Ureter (tissue), 1 donor: ENCODE measurements at regions not wholly inside any gene's neighbourhood (a gene's known extent, or its start where the extent isn't known, plus 50 kb on each side); places are given as distances from the start of the nearest gene placed in this dataset.

Experiments
- DNase-seq: peaks from one replicate; pipeline ENCODE4 v3.0.0-alpha.2; 2020; ENCODE audit warnings: low spot score
- donor health status: DM: yes; HTN: yes; CAD: no.

DNA sequence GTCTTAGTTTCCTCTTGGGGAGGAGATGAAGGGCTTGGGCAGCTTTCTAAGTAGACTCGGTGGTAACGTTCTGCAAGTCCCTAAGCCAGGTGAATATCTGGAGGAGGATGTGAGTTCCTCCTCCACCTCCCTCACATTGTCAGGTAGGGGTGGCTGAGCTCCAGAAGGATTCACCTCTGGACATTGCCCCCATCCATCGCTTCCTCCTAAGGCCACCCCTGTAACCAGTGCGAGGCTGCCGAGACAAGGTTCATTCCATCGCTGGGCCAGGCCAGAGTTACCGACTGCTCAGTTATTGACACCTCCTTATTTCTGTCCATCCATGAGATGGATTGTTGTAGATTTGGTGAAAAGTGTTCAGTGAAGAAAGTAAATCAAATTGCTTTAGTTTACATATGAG, 334.1 kb upstream of the KLF6 start:
- DNase-seq: no peak

DNA sequence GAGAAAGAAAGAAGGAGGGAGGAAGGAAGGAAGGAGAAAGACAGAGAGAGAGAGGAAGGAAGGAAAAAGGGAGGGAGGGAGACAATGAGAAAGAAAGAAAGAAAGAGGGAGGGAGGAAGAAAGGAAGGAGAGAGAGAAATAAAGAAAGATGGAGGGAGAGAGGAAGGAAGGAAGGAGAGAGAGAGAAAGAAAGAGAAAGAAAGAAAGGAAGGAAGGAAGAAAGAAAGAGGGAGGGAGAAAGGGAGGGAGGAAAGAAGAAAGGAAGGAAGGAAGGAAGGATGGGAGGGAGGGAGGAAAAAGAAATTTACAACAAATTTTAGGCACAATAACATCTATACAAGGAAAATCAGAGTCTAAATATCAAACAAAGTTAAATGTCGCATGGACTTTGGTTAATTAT, 332.6 kb upstream of the KLF6 start:
- DNase-seq: no peak

DNA sequence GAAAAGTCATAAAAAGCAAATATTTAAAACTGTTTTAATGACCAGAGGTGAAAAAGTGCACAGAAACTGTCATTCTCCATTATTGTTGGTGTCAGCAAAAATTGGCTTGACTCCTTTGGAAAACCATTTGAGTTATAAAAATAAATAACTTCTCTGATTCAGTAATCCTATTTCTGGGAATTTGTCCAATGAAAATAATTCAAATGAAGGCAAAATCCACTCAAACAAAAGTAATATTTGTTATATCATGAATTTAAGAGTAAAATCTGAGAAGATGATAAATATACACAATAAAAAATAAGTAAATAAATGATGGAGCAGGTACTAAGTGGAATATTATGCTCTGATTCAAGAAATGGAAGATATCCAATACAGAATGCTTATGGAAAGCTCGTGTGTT, 326.6 kb upstream of the KLF6 start:
- DNase-seq: no peak

DNA sequence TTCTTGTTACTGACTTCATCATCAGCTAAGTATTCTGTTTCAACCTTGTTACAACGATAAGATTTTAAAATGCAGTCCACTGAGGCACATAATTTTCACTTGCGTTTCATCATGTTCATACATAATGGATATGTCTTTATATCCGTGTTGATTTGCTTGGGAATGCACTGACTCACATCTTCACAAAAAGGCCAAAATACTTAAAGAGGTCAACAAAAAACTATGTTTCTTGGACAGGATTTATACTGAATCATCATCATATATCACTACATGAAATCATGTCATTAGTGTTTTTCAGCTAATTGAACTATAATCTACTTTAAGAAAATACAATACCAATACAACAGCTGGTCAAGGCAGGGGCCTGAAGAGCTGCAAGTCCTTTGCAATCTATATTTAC, 324.5 kb upstream of the KLF6 start:
- DNase-seq: no peak

DNA sequence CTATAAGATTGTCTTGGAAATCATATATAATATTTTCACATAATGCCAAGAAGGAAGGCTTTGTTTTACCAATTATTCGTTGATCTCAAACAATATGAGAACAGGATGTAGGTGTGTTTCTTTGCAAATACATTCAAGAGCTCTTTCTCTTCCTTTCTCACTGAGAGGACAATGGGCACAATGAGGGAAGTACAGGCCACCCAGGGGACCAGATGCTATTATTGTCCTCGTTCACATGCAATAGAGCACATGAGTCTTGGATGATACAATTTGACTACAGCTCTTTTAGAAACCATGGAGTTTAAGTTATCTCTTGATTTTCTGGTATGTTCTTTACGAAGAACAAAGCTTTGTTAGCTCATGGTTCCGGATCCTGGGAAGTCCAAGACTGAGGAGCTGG, 323.7 kb upstream of the KLF6 start:
- DNase-seq: no peak

DNA sequence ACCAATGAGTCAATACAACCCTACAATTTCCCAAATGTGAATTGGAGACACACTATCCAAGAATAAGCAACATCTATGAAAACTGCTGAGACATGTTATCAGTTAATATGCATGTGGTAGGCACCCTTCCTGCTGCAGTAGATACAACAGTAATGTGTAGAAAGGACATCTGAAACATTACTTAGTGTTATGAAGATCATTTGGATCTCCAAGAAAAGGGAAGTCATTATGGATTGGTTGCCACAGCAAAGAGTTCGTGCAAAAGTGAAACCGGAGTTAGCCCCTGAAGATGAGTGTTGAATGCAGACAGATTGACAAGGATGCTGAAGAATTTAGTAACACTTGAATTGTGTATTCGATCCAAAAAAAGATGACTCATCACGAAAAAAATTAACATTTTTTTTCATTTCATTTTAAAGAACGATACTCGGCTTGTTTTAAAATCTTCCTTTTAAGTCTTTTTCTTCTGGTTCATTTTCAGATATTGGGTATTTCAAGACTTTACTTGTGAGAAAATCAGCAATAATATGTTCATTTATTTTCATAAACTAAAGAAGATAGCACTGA, 322.4 kb upstream of the KLF6 start:
- no peak for DNase-seq

DNA sequence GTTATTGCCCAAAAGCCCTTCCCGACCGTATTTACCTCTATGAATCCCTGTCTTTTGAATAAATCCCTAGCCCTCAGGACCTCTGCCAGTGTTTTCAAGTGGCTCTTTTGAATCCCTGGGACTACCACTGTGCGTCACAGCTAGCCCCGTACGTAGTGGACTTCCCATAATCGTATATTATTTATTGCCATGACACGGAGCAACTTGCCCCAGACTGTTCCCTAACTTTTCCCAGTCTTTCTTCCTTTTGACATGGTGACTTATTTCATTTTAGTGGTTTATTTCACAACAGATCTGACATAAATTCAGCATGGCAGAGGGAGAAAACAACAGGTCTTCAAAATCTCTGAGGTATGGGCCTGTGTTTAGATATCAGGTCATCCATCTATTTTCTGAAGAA, 318.6 kb upstream of the KLF6 start:
- DNase-seq: no peak

DNA sequence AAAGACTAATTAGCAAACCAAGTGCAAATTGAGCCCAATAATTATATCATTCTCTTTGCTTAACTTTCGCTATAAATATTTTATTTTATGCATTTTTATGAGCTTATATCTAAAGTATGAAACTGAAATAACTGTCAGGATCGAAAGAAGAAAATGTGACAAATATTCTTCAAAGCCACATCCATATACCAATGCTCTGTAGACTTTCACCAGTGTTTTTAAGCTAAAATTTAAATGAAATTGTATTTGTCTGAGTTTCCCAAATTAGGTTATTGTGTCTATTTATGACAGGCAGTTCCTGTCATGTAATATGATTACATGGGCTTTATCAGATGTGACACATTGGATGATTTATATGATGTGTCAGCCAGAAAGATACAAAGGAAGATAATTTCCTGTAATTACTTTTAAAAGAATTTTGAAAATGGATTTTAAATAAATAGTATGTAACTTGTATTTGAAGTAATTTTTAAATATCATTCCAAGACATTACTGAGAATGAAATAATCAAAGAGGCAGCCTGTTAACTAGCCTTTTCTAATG, 317.9 kb upstream of the KLF6 start:
- no peak for DNase-seq

DNA sequence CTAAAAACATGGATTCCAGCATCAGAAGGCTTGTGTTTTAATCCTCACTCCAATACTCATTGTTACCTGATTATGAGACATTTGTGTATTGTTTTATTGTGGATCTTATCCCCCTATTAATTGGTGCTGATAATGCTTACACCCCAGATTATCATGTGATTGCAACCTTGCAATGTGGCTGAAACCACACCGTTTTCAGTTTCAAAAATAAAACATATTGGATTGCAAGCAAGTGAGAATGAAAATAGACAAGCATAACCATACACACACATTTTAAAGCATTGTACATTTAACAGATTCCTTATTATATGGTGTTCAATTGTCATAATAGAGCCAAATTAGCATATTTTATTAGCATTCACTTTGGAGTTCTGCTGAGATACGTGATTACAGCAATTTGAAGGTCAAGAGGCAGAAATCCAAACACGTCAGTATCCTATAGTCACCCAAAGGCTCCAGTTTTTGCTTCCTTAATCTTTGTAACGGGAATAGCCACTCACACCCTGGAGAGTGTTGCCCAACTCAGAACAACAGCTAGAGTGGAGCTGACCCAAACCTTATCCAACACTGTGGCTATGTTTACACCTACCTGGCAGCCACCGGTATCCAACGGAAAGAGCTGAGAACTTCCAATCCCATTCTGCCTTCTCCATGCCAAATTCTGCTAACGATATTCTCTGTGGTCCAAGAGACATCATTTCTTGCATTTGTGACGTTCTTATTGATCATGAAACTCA, 317.1 kb upstream of the KLF6 start:
- no peak for DNase-seq

DNA sequence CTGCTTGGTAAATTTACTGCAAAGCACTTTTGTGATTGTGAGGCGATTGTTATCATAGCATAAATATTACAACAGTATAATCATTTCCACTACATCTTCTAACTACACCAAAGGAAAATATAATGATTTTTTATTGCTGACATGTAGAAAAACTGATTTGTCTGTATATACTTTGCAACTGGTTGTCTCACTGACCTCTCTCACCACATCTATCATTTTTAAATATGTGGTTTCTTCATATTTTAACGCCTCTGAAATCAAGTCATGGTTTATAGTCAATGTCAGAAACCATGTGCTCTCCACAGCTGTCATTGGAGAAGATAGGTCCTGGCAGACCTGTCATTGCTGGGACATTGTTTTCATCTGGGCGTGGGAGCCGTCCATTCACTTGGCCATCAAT, 315.4 kb upstream of the KLF6 start:
- DNase-seq: no peak

DNA sequence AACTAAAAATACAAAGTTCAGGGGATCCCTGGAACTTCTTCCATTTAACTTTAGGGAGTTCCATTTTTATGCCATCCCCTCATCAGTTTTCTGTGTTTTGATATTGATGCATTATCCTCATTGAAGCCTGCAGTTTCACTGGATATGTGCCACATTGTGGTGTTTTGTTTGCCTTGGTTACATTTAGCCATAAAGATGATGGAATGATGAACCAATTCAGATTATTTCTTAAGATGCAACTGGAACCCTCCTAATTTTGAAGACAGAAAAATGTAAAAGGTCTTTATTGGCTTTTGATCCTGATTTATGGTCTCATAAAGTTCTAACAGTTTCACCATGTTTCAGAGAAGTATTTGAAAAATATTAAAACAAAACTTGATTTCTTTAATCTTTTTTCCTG, 314.2 kb upstream of the KLF6 start:
- DNase-seq: no peak

DNA sequence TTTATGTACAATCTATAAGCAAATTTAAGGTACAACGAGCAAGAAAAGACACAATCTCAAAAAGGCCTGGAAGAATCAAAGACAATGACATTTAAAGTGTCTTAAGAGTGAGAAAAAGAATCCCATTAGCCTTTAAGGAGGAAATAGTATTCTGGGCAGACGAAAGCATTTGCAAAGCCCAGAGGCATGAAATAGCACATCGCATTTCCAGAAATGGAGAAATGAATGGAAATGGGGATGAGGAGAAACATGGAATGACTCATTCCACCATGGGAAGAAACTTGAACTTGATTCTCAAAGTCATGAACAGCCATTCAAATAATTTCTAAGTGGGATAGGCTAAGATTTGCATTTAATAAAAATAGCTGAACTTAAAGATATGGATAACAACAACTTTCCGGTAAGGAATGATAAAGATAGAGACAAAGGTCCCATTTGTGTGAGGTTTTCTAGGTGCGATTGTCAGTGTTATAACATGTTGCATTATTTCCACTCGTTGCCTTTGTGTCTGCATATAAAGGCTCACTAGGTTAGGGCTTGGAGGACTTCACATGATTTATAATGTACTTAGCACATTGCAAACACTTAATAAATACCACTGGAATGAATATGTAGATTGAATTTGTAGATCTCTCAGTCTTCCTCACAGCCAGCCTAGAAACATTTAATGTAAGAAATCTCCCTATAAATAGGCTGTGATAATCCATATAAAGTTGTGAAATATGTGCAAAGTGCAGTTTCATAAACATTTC, 310.3 kb upstream of the KLF6 start:
- DNase-seq: no peak

DNA sequence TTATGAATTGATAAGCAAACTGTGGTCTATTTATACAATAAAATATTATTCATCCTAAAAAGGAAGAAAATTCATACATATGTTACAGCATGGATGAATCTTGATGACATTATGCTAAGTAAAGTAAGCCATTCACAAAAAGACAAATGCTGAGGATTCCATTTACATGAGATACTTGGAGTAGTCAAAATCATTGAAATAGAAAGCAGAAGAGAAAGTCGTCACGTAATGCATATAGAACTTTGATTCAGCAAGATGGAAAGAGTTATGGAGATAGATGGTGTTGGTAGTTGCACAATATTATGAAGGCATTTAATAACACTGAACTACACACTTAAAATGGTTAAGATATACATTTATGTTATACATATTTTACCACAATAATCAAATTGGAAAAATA, 309.7 kb upstream of the KLF6 start:
- no peak for DNase-seq

DNA sequence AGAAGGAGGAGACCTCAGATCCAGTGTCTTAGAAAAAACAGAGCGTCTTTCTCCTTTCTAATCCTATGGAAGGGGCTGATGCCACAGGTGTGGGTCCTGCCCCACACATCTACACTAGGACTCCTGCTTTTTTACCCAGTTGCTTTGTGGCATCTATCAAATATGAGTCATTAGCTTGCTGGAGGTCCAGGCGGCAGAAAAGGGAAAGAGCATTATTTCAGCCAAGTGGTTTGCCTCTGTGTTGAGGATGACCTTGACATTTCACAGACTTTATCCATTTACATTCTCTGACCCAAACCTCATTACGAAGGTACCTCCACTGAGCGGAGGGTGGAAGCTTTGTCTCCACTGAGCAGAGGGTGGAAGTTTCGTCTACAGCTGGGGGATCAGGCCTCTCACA, 308.4 kb upstream of the KLF6 start:
- no peak for DNase-seq

DNA sequence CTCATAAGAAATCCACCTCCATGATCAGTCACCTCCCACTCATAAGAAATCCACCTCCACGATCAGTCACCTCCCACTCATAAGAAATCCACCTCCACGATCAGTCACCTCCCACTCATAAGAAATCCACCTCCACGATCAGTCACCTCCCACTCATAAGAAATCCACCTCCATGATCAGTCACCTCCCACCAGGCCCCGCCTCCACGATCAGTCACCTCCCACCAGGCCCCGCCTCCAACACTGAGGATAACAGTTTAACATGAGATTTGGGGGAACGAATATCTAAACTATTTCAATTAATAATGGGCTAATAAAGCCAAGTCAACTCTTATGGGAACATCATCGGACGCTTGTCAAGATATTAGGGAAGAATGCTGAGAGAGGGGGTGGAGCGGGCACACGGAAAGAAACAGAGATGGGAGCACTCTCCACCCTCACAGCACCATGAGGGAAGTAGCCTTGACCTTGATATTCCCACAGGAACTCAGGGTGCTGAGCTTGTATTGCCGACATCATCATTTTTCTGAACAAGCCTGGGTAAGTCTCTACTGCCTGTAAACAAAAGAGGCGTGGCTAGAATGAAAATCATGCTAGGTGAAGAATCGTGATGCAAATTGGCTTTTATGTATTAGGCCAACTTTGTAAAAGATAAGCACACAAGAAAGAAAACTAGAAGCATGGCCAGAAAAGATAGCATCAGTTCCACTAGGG, 303.5 kb upstream of the KLF6 start:
- DNase-seq: no peak

DNA sequence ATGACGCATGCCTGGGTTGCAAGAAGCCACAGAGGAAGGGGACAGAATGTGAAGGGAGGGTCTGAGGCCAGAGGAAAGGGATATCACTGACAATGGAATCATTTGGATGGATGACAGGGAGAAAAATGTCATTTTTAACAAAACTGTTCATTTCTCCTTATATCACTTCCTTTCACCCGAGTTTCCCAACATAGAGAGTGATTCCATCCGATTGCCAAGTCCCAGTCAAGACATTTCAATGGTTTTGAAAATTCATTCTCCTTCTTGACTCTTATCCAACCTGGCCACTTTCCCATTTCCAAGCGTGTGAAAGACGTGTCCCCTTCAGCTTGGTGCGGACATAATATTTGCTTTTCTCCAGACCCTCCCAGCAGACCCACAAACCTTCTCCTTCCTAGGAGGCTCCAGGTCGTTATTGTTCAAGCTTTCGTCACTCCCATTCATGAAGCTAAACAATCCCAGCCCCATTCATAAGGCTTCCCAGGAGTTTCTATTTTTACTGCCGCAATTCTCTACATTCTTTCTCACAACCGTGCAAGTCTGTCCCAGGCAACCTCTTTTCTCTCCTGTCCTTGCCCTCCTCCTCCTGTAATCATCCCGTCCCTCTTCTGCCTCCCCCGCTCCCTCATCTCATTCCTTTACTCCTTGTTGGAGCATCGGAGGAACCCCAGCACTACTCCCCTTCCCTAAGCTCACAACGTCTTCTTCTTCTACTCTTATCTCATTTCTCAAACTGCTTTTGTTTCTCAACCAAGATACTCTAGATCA, 301.3 kb upstream of the KLF6 start:
- DNase-seq: no peak

DNA sequence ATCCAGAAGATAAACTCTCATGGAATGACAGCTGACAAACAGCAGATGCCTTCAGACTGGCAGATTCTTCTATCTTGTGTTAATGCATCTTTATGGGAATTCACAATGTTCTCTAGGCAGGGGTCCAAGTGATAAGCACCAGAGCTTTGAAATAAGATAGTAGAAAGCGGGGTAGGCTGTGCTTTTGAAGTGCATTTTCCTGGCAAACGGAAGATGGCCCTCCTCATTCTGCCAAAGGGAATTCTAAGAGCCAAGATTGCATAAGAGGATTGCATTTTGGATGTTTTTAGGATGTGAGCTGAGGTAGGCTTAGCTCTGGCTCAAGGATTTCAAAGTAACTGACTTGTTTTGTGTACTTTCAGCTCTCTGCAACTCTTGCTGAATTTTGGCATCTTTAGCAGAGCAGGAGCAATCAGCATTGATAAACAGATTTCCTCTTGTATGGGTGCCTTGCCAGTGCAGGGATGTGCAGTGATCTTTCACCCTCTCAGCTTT, 298.5 kb upstream of the KLF6 start:
- DNase-seq: no peak

DNA sequence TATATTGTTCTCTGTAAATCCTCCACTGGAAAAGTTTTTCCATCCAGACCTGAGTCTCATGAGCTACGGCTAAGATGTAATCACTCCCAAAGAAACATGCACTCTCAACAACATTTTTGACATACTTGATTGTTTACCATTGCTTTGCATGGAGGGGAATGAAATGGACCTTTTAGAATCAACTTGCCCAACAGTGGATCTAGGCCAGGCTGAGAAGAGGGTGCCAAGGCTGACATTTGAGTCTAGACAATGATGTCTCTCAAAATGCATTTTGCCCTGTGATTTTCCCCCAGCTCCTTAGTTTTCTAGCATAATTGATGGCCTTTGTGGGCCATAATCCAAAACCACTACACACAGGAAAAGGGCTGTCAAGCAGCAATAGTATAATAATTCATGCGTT, 297.9 kb upstream of the KLF6 start:
- no peak for DNase-seq

DNA sequence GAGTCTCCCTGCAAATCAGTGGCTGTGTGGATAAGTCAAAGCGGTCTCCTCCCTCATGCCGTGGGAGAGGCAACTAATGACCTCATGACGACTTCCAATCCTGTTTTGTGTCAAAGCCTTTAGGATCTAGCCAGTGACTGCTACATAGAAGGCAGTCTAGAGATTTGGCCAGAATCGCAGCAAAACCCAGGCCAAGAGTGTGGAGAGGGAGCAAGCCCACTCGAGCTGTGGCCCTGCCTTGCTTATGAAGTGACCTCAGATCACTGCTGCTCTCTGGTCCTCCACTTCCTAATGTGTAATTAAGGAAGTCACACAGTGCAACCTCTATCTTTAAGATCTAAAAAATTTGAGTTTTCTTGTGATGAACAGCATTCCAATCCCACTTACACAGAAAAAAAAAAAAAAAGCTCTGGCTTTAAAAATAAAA, 296.7 kb upstream of the KLF6 start:
- no peak for DNase-seq

DNA sequence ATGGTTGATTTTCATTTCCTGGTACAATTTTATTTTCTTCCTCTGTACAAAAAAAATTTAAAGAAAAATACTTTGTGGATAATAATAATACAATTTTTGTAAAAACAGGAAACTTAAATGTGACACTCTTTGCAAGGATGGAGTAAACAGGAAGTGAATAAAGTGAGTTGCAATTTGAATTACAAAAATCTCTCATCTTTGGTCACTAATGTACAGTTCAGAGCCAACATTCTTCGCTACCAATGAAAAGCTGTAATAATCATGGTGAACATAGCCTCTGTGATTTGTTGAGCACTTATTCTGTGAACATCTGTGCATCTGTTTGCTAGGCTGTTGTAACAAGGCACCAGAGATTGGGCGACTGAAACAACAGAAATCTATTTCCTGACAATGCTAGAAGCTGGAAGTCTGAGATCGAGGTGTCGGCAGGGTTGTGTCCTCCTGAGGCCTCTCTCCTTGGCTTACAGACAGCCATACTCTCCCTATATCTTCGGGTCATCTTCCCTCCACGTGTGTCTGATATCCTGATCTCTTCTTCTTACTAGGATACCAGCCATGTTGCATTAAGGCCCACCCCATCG, 295.3 kb upstream of the KLF6 start:
- no peak for DNase-seq

DNA sequence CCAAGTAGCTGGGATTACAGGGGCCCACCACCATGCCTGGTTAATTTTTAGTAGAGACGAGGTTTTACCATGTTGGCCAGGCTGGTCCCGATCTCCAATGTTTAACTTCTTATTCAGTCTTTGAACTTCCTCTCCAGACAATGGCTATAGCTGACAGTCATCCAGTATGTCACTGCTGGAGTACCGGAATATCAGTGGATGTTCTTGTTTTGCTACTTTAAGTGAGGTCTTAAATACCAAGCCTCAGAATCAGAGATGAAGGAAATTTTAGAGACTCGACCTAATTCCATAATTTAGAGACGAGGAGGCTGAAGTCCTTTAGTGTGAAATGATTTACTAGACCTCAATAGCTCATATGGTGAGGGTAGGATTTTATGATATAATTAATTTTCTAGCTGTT, 294.8 kb upstream of the KLF6 start:
- DNase-seq: no peak
